ENCODE measurements at regions not wholly inside any gene's neighbourhood (a gene's known extent, or its start where the extent isn't known, plus 50 kb on each side); places are given as distances from the start of the nearest gene placed in this dataset.

- DNase-seq: no peak
Measured at GRCh38 chr12:125604976-125605375, 539.7 kb downstream of the AACS start.

GRCh38 chr12:125606312-125606711 lies 541.1 kb downstream of the AACS start:
- no peak for DNase-seq

GRCh38 chr12:125610292-125610691 lies 545.1 kb downstream of the AACS start:
- DNase-seq: no peak

GRCh38 chr12:125610971-125611370 lies 545.7 kb downstream of the AACS start:
- no peak for DNase-seq

- DNase-seq: no peak
Measured at GRCh38 chr12:125614058-125614457, 548.8 kb downstream of the AACS start.

GRCh38 chr12:125619723-125620122 lies 554.5 kb downstream of the AACS start:
- DNase-seq: no peak

- DNase-seq: no peak
Measured at GRCh38 chr12:125633686-125634085, 568.5 kb downstream of the AACS start.

DNA sequence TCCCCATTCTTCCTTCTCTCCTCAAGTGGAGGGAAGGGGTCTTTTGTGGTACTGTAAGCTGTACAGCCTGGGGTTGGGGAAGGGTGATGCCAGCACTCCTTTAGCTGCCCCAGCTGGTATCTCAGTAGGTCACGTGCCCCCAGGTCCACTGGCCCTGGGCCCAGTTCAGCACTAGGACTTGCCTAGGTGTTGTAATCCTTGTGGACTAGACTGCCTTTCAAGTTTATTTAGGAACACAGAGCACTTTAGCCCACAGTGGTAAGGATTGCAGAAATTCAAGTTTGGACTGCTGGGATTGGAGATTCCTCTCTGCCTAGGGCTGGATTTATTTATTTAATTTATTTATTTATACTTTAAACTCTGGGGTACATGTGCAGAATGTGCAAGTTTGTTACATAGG lies 569.6 kb downstream of the AACS start:
- DNase-seq: no peak

- no peak for DNase-seq
Measured at GRCh38 chr12:125639826-125640225, 574.6 kb downstream of the AACS start.

DNA sequence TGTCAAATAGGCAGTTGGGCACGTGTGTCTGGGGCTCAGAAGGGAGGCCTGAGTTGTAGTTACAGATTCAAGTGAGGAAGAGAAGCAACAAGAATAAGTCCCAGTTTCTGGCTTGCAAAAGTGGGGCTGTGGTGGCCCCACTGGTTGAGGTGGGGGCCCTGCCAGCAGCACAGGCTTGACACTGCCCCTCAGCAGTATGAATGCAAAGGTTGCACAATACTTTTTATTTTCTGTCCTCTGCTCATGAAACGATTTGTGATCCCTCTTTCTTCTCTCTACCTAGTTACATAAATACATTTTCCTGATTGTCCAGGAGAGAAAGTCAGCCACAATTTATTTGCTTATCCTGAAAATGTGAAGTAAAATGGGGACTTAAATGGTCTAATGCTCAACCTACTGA lies 577.8 kb downstream of the AACS start:
- no peak for DNase-seq

GRCh38 chr12:125645724-125646123 lies 580.5 kb downstream of the AACS start:
- DNase-seq: no peak

DNA sequence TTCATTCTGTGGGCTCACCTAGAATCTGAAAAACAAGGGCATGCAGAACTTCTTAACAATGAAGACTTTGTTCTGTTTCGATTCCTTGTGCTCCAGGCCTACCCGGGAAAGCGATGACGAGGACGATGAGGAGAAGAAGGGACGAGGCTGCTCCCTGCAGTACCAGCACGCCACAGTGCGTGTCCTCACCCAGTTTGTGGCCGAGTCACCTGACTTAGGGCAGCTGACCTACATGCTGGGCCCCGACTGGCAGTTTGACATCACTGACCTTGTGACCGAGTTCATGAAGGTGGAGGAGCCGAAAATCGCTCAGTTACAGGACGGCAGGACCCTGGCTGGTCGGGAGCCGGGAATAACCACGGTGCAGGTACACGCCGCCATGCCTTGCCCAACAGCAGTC lies 585.4 kb downstream of the AACS start:
- no peak for DNase-seq

DNA sequence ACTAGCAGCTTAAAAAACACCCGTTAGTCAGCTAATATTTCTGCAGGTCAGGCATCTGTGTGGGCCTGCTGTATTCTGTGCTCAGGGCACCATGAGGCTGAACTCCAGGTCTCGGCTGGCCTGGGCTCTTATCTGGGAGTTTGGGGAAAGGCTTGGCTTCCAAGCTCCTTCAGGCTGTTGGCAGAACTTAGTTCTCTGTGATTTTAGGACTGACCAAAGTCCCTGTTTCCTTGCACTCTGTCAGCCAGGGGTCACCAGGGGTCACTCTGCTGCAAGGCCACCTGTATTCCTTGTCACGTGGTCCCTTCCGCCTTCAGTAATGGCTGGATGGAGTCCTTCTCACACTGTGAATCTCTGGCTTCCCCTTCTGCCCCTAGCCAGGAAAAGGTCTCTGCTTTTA lies 586.4 kb downstream of the AACS start:
- no peak for DNase-seq

- no peak for DNase-seq
Measured at GRCh38 chr12:125652681-125653080, 587.4 kb downstream of the AACS start.

GRCh38 chr12:125657681-125658080 lies 592.4 kb downstream of the AACS start:
- no peak for DNase-seq

DNA sequence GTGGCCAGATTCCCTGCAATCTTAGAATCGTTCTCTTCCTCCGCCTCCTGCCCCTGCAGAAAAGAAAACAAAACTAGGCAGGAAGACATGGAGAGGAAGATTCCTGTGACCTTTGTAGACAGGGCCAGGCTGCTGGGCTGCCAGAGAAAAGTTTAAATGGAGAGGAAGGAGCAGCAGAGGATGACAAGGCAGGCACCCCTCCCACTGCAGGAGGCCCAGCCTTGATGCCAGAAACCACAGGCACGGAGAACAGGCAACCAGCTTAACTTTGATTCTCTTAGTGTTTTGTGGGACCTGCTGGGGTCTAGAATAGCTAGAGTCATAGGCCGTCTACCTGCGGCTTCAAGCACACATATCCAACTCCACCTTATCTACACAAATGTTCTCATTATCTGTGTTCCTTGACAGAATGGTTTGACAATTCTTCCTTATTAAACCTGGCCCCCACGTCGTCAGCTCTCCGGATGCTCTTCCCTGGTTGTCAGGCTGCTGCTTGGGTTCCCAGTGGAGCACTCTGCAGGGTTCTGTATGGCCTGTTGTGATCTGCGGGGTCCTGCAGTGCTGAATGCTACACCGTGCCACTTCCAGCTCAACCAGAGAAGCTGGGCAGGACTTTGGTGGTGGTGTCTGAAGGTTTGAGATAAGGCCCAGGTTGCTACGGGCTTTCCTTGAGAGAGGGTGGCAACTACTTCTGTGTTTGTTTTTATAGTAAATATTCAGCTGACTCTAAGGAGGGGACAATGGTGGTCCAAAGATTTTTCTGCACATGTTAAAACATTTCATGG lies 609.5 kb downstream of the AACS start:
- no peak for DNase-seq

GRCh38 chr12:125676366-125676765 lies 611.1 kb downstream of the AACS start:
- DNase-seq: no peak

- no peak for DNase-seq
Measured at GRCh38 chr12:125677829-125678228, 612.6 kb downstream of the AACS start.

DNA sequence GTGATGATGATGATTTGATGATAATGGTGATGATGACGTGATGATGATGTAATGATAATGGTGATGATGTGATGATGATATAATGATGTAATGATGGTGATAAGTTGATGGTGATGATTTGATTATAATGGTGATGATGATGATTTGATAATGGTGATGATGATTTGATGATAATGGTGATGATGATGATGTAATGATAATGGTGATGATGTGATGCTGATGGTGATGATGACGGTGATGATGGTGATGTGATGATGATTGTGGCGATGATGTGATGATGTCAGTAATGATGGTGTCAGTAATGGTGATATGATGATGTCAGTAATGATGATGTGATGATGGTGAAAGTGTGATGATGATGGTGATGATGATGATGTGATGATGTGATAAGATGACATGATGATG lies 613.4 kb downstream of the AACS start:
- no peak for DNase-seq

DNA sequence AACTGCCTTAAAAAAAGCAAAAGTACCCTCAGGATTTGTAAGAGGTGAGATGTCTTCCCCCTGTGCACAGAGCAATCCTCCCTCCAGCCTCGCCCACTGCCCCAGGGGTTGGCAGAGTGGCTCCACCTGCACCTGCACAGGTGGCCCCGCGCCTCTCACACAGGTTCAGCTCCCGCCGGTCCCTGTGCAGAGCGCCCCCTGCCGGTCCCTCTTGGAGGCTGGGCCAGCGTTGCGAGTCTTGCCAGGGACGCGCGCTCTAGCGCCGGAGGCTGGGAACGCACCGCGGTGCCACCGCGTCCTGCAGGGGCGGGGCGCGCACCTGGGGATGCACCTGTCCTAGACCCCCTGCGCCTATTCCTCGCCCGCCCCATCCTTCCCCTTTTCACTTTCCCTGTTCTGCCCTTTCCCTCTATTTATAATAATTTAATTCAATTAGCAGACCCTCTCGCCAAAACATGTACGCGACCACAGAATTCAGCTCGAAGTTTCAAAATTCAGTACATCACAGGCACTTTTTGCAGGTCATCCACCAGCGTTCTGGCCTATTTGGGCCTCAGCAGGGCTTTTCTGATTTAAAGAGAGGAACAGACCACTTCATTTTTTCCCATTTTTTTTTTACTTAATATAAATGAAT lies 618.6 kb downstream of the AACS start:
- no peak for DNase-seq

DNA sequence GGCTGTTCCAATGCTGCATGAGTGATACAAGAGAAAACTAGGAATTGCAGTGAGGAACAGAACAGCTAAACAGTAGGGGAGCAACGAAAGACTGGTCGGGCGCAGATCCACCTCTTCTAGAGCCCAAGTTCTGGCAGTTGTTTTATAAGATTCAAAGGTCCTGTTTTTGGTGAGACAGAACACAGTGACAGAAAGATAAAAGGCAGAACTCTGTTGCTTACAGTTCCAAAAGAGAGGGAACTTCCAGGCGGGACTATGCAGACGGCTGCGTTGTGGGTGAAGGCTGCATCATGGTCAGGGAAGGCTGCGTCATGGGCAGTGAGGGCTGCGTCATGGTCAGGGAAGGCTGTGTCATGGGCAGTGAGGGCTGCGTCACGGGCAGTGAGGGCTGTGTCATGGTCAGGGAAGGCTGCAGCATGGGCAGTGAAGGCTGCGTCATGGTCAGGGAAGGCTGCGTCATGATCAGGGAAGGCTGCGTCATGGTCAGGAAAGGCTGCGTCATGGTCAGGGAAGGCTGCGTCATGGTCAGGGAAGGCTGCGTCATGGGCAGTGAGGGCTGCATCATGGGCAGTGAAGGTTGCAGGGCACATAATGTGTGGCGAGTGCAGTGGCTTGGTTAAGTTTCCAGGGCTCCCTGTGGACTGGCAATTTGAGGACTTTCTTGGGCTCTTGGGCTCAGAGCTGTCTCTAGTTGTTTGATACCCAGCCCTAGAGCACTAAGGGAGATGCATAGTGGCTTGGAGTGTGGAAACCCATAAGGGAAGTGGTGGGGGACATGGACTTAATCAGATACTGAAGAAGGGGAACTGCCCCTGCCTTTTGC lies 619.9 kb downstream of the AACS start:
- DNase-seq: no peak

DNA sequence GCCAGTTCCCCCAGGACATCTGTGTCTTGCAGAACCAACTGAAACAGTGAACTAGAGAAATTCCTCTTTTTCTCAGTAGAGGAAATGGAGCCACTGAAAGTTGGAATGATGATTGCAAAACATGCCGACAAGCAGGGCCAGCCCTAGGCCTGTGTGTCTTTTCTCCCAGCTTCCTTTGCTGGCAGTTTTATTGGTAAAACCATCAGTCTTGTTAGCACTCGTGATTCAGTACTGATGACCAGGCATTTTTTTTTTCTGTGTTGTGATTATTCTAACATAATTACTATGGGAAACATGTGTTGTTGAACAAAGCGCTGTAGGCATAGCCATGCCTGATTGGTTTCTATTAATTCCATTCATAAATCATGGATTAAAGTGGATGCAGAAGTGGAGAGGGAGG lies 620.7 kb downstream of the AACS start:
- no peak for DNase-seq

- DNase-seq: no peak
Measured at GRCh38 chr12:125687403-125687802, 622.2 kb downstream of the AACS start.

- no peak for DNase-seq
Measured at GRCh38 chr12:125687820-125688219, 622.6 kb downstream of the AACS start.
